DND-41 (cell line): ENCODE measurements at regions not wholly inside any gene's neighbourhood (a gene's known extent, or its start where the extent isn't known, plus 50 kb on each side); places are given as distances from the start of the nearest gene placed in this dataset.
"Not testable (repeated sequence)": the region's sequence is repeated elsewhere in the genome, so short reads cannot be mapped to it uniquely, and the experiment has no call there.

Experiments
- ATAC-seq: fragments of 200-7000 bp; cut with Tn5 transposase; 3 replicates; pipeline ENCODE4 v1.9.1; 2021; ENCODE audit warnings: low read depth; ENCODE audit not compliant: insufficient read depth
- DNase-seq: peaks from one replicate; pipeline ENCODE4 v3.0.0-alpha.2; 2020
- H2AFZ ChIP-seq: 2 replicates; pipeline ENCODE4 v1.6.0; 2012; ENCODE audit warnings: low read depth, low read length
- H3K27ac ChIP-seq: 2 replicates; pipeline ENCODE4 v1.5.1; 2012; ENCODE audit warnings: low read length, inconsistent platforms
- H3K27me3 ChIP-seq: fragments of 200-600 bp; sonication (generic); 2 replicates; pipeline ENCODE4 v1.6.0; 2012; ENCODE audit warnings: low read length, mild to moderate bottlenecking, inconsistent platforms; ENCODE audit not compliant: insufficient read depth, poor library complexity
- H3K36me3 ChIP-seq: 2 replicates; pipeline ENCODE4 v1.5.1; 2012; ENCODE audit warnings: low read length, inconsistent platforms; ENCODE audit not compliant: insufficient read depth
- H3K4me1 ChIP-seq: 2 replicates; pipeline ENCODE4 v1.5.1; 2012; ENCODE audit warnings: mild to moderate bottlenecking, low read length; ENCODE audit not compliant: insufficient read depth
- H3K4me2 ChIP-seq: 2 replicates; pipeline ENCODE4 v1.6.0; 2012; ENCODE audit warnings: mild to moderate bottlenecking, moderate library complexity, low read length, inconsistent platforms; ENCODE audit not compliant: insufficient read depth
- H3K4me3 ChIP-seq, 2 experiments: fragments of 200-600 bp in 1 of 2; shearing (Covaris generic) in 1 of 2; 2 replicates each; pipeline ENCODE4 v1.5.1; 2012 to 2016; ENCODE audit warnings: inconsistent platforms in 2 of 2, low read length in 2 of 2, mild to moderate bottlenecking in 2 of 2, low read depth in 1 of 2, moderate library complexity in 1 of 2
- H3K79me2 ChIP-seq: 2 replicates; pipeline ENCODE4 v1.6.0; 2012; ENCODE audit warnings: low read length, inconsistent platforms; ENCODE audit not compliant: insufficient read depth
- H3K9ac ChIP-seq: 2 replicates; pipeline ENCODE4 v1.6.0; 2012; ENCODE audit warnings: low read depth, mild to moderate bottlenecking, inconsistent platforms, low read length, moderate library complexity
- H3K9me3 ChIP-seq: 2 replicates; pipeline ENCODE4 v1.5.1; 2012; ENCODE audit warnings: low read length, moderate library complexity, mild to moderate bottlenecking, inconsistent platforms; ENCODE audit not compliant: insufficient read depth, severe bottlenecking
- H4K20me1 ChIP-seq: 2 replicates; pipeline ENCODE4 v1.6.0; 2012; ENCODE audit warnings: low read length; ENCODE audit not compliant: insufficient read depth
- EZH2 ChIP-seq: IDR thresholded peaks from 3 replicates; pipeline ENCODE4 v1.6.1; 2012; ENCODE audit warnings: borderline replicate concordance, low read depth, mild to moderate bottlenecking, moderate library complexity, low read length, inconsistent platforms; ENCODE audit not compliant: severe bottlenecking
- TF ChIP-seq, protein P1 (sequence below): IDR thresholded peaks from 2 replicates; pipeline ENCODE4 v1.5.1; 2012; ENCODE audit warnings: borderline replicate concordance, low read length, moderate library complexity, mild to moderate bottlenecking; ENCODE audit not compliant: poor library complexity, severe bottlenecking; ENCODE audit errors: extremely low read depth

DNA sequence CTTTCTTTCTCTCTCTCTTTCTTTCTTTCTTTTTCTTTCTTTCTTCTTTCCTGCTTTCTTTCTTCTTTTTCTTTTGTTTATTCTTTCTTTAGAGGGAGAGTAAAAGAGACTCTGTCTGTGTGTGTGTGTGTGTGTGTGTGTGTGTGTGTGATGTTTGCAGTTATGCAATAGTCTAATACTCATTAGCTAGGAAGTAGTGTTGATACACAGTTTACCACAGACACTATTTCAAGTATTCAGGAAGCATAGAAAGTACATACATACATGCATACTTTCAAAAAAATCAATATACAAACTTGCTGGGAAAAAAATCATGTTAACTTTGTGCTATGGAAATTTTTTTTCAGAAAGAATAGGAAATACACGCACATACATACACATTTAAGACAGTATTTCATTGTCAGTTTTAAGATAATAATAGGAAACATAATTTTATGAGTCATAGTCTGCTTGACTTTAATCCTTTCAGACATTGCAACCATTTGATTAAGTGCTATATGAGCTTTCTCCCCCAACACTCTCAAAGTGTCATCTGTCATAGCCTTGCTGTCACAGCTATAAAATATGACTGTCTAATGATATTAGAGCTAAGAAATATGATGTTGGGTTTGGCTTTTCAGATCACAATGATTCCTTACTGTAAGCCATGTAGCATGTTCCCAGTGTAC, 74.9 kb upstream of the EPHA3 start:
- no peaks in the 10 kb centered on the region for H4K20me1 ChIP-seq
- no peaks in the 10 kb centered on the region for H3K36me3 ChIP-seq
- H3K27ac ChIP-seq = no peak overlapping the region
- TF ChIP-seq, protein P1, sequence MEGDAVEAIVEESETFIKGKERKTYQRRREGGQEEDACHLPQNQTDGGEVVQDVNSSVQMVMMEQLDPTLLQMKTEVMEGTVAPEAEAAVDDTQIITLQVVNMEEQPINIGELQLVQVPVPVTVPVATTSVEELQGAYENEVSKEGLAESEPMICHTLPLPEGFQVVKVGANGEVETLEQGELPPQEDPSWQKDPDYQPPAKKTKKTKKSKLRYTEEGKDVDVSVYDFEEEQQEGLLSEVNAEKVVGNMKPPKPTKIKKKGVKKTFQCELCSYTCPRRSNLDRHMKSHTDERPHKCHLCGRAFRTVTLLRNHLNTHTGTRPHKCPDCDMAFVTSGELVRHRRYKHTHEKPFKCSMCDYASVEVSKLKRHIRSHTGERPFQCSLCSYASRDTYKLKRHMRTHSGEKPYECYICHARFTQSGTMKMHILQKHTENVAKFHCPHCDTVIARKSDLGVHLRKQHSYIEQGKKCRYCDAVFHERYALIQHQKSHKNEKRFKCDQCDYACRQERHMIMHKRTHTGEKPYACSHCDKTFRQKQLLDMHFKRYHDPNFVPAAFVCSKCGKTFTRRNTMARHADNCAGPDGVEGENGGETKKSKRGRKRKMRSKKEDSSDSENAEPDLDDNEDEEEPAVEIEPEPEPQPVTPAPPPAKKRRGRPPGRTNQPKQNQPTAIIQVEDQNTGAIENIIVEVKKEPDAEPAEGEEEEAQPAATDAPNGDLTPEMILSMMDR = no peak
- TF ChIP-seq EZH2 = no peak
- ATAC-seq (no peak), DNase-seq (no peak)
- no peaks in the 10 kb centered on the region for H3K27me3 ChIP-seq
- no peaks in the 10 kb centered on the region for H3K9me3 ChIP-seq
- H3K4me3 ChIP-seq = no peak overlapping the region
- H3K4me2 ChIP-seq = no peak overlapping the region
- no peak overlapping the region for H2AFZ ChIP-seq
- no peaks in the 10 kb centered on the region for H3K4me1 ChIP-seq
- no peak overlapping the region for H3K9ac ChIP-seq
- H3K79me2 ChIP-seq = no peaks in the 10 kb centered on the region

DNA sequence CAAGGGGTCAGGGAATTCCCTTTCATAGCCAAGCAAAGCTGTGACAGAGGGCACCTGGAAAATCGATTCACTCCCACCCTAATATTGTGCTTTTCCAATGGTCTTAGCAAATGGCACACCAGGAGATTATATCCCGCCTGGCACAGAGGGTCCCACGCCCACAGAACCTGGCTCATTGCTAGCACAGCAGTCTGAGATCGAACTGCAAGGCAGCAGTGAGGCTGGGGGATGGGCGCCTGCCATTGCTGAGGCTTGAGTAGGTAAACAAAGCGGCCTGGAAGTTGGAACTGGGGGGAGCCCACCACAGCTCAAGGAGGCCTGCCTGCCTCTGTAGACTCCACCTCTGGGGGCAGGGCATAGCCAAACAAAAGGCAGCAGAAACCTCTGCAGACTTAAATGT, 72.7 kb upstream of the EPHA3 start:
- ATAC-seq = not testable (repeated sequence)

DNA sequence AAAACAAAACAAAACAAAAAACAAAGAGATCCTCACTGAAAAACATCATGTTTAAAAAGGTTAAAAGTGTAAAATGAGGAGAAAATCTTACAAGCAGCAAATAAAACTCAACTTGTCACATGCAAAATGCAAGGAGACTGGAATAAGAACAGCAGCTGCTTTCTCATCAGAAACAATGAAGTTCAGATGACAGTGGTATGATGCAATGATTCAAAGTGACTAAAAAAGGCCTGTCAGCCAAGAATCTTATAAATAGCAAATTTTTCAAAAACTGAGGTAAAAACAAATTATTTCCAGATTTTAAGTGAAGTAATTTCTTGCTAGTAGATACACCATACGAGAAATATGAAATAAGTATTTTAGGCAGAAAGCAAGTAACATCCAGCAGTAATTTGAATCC, 68.6 kb upstream of the EPHA3 start:
- no peaks in the 10 kb centered on the region for H3K27me3 ChIP-seq
- no peak overlapping the region for H3K9ac ChIP-seq
- no peak overlapping the region for H2AFZ ChIP-seq
- H3K79me2 ChIP-seq = no peaks in the 10 kb centered on the region
- H3K36me3 ChIP-seq = no peaks in the 10 kb centered on the region
- no peak overlapping the region for H3K4me3 ChIP-seq
- no peaks in the 10 kb centered on the region for H3K9me3 ChIP-seq
- DNase-seq = no peak
- no peaks in the 10 kb centered on the region for H4K20me1 ChIP-seq
- H3K4me2 ChIP-seq = no peak overlapping the region
- TF ChIP-seq, protein P1 = no peak
- no peak for TF ChIP-seq EZH2
- no peak for ATAC-seq
- no peaks in the 10 kb centered on the region for H3K4me1 ChIP-seq
- H3K27ac ChIP-seq = no peak overlapping the region

More for the DNA sequence above, 72.7 kb upstream of the EPHA3 start:
- H3K4me1 ChIP-seq, H2AFZ ChIP-seq, H3K36me3 ChIP-seq, H3K27ac ChIP-seq, H3K9me3 ChIP-seq, H3K9ac ChIP-seq, H3K27me3 ChIP-seq, H3K4me3 ChIP-seq, H3K79me2 ChIP-seq, H3K4me2 ChIP-seq, DNase-seq, H4K20me1 ChIP-seq: not testable (repeated sequence)

DNA sequence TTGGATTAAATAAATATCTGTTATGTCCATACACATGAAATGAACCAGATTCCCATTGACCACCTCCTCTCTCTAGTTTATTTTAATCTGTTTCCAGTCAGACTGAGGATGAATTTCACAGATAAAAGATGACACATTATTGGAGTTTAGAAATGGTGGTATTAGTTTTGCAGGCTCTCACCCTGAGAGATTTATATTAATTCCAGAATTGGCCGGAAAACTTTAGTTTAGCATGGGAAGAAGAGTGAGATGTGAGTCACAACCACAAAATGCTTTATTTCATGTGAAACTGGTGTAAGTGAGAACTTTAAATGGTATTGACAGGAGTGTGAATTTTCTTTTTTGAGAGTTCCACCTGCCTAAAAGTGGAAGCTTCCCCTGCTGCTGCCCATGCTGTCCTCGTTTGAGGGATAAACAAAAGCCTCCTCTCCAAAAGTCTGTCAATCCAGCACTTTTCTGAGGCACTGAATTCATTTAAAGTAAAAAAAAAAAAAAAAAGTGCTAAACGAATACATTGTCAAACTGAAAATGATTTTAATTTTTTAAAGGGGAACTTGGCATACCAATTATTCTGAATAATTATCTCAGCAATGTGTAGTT, 65.1 kb upstream of the EPHA3 start:
- TF ChIP-seq EZH2 = no peak
- TF ChIP-seq, protein P1 = no peak
- H3K4me3 ChIP-seq = no peak overlapping the region
- H4K20me1 ChIP-seq = no peaks in the 10 kb centered on the region
- no peaks in the 10 kb centered on the region for H3K79me2 ChIP-seq
- no peak overlapping the region for H3K9ac ChIP-seq
- H2AFZ ChIP-seq = no peak overlapping the region
- no peak overlapping the region for H3K4me2 ChIP-seq
- no peak overlapping the region for H3K27ac ChIP-seq
- no peak for DNase-seq
- H3K36me3 ChIP-seq = no peaks in the 10 kb centered on the region
- no peaks in the 10 kb centered on the region for H3K9me3 ChIP-seq
- no peaks in the 10 kb centered on the region for H3K27me3 ChIP-seq
- H3K4me1 ChIP-seq = no peaks in the 10 kb centered on the region
- ATAC-seq = no peak
